ENCODE measurements at regions not wholly inside any gene's neighbourhood (a gene's known extent, or its start where the extent isn't known, plus 50 kb on each side); places are given as distances from the start of the nearest gene placed in this dataset.
"Not testable (repeated sequence)": the region's sequence is repeated elsewhere in the genome, so short reads cannot be mapped to it uniquely, and the experiment has no call there.

- DNase-seq: no peak
Measured at GRCh38 chr3:4231041-4231440, 72.1 kb upstream of the SETMAR start.

GRCh38 chr3:4232798-4233197, 70.4 kb upstream of the SETMAR start:
- no peak for DNase-seq

GRCh38 chr3:4233488-4233887, 69.7 kb upstream of the SETMAR start:
- no peak for DNase-seq

- no peak for DNase-seq
Measured at GRCh38 chr3:4234889-4235288, 68.3 kb upstream of the SETMAR start.

- DNase-seq: no peak
Measured at GRCh38 chr3:4235690-4236089, 67.5 kb upstream of the SETMAR start.

- DNase-seq: no peak
Measured at GRCh38 chr3:4241595-4242170, 61.5 kb upstream of the SETMAR start.

GRCh38 chr3:4245671-4246070, 57.5 kb upstream of the SETMAR start:
- DNase-seq: no peak

- DNase-seq: no peak
Measured at GRCh38 chr3:4247391-4247790, 55.8 kb upstream of the SETMAR start.

- DNase-seq: no peak
Measured at GRCh38 chr3:4250064-4250463, 53.1 kb upstream of the SETMAR start.

GRCh38 chr3:4251412-4251811, 51.8 kb upstream of the SETMAR start:
- no peak for DNase-seq

- not testable (repeated sequence) for DNase-seq
Measured at GRCh38 chr3:4253072-4253832, 49.9 kb upstream of the SETMAR start.
